SK-N-MC (cell line): ENCODE measurements at regions not wholly inside any gene's neighbourhood (a gene's known extent, or its start where the extent isn't known, plus 50 kb on each side); places are given as distances from the start of the nearest gene placed in this dataset.

Experiments used
- EZH2 ChIP-seq: fragments of 200-600 bp; sonication (generic); IDR thresholded peaks from one replicate; pipeline ENCODE4 v1.6.1; 2017; ENCODE audit warnings: antibody characterized with exemption
- FOXP2 ChIP-seq: optimal IDR thresholded peaks from 2 replicates; pipeline ENCODE3; 2011; ENCODE audit warnings: mild to moderate bottlenecking, moderate library complexity; ENCODE audit not compliant: insufficient read depth; ENCODE audit errors: extremely low read length, control extremely low read depth
- POLR2AphosphoS5 ChIP-seq: IDR thresholded peaks from 2 replicates; pipeline ENCODE4 v1.6.1; 2012; ENCODE audit warnings: mild to moderate bottlenecking, low read depth, low read length, borderline replicate concordance

GRCh38 chr2:59933948-59934347, 619.5 kb downstream of the BCL11A start:
- no peak for TF ChIP-seq POLR2AphosphoS5
- TF ChIP-seq EZH2: no peak
- TF ChIP-seq FOXP2: no peak
